Liver (tissue), 3 donors: ENCODE measurements at regions not wholly inside any gene's neighbourhood (a gene's known extent, or its start where the extent isn't known, plus 50 kb on each side); places are given as distances from the start of the nearest gene placed in this dataset.

Source experiments
- GABPA ChIP-seq, 2 donors: IDR thresholded peaks in 1 of 2; conservative IDR thresholded peaks in 1 of 2; 2 replicates each; pipeline ENCODE4 v1.6.1; 2016; ENCODE audit warnings: antibody characterized with exemption in 2 of 2, mild to moderate bottlenecking in 1 of 2, moderate library complexity in 1 of 2
- HNF4G ChIP-seq: IDR thresholded peaks from 2 replicates; pipeline ENCODE4 v1.6.1; 2016; ENCODE audit warnings: antibody characterized with exemption
- RAD21 ChIP-seq, 2 donors: IDR thresholded peaks; 2 replicates each; pipeline ENCODE4 v1.6.1; 2016; ENCODE audit warnings: antibody characterized with exemption in 2 of 2, mild to moderate bottlenecking in 2 of 2
- TAF1 ChIP-seq: conservative IDR thresholded peaks from 2 replicates; pipeline ENCODE4 v1.6.1; 2016; ENCODE audit warnings: antibody characterized with exemption, mild to moderate bottlenecking
- TF ChIP-seq, protein P1 (sequence below): fragments of 150-350 bp; IDR thresholded peaks from 2 replicates; pipeline ENCODE4 v1.5.1; 2017; ENCODE audit warnings: improper control_type of control experiment, low read depth, low read length; ENCODE audit not compliant: missing input control
- TF ChIP-seq, protein P2 (sequence below): IDR thresholded peaks from 2 replicates; pipeline ENCODE4 v1.6.1; 2016; ENCODE audit warnings: antibody characterized with exemption
- TF ChIP-seq, protein P3 (sequence below): IDR thresholded peaks from 2 replicates; pipeline ENCODE4 v1.6.1; 2016; ENCODE audit warnings: antibody characterized with exemption
- TF ChIP-seq, protein P4 (sequence below): IDR thresholded peaks from 2 replicates; pipeline ENCODE4 v1.6.1; 2016; ENCODE audit warnings: antibody characterized with exemption, mild to moderate bottlenecking
- donor health status: healthy.
- donor health status: healthy.

DNA sequence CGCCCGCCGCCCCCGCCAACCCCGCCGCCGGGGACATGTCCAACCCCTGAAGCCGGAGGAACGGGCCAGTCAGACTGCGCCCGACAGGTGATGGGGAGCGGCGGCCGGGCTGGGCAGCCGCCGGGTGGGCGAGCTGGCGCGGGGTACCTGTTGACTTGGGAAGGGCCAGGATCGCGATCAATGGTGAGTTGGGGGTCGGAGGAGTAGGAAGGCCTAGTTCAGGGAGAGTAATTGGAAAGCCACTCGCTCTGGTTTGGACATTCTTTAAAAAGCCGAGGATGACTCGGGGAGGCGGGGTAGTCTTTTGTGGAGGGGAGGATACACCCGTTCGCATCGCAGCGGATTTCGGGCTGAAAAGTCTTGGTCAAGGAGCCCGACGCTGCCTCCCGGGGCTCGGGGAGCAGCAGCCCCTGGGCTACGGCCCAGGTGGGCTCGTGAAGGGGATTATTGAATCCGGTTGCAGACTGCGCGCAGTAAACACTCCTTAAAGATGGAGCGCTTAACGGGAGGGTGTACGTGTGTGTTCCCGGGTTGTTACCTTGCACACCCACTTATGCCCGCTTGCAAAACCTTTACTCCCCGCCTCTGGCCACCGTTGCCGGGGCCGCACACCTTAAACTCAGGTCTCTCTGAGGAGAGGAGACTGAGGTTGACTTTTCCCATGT lies 123.8 kb downstream of the GOSR1 start:
- TF ChIP-seq TAF1 (no peak), HNF4G (no peak), GABPA (IDR thresholded peaks at IDR 0.05 in 1 of 2, conservative IDR thresholded peaks at IDR 0.05 in 1 of 2) (no peak), RAD21 (IDR thresholded peaks at IDR 0.05) (no peak)
- TF ChIP-seq, protein P1, sequence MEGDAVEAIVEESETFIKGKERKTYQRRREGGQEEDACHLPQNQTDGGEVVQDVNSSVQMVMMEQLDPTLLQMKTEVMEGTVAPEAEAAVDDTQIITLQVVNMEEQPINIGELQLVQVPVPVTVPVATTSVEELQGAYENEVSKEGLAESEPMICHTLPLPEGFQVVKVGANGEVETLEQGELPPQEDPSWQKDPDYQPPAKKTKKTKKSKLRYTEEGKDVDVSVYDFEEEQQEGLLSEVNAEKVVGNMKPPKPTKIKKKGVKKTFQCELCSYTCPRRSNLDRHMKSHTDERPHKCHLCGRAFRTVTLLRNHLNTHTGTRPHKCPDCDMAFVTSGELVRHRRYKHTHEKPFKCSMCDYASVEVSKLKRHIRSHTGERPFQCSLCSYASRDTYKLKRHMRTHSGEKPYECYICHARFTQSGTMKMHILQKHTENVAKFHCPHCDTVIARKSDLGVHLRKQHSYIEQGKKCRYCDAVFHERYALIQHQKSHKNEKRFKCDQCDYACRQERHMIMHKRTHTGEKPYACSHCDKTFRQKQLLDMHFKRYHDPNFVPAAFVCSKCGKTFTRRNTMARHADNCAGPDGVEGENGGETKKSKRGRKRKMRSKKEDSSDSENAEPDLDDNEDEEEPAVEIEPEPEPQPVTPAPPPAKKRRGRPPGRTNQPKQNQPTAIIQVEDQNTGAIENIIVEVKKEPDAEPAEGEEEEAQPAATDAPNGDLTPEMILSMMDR, result no peak
- TF ChIP-seq, protein P2, sequence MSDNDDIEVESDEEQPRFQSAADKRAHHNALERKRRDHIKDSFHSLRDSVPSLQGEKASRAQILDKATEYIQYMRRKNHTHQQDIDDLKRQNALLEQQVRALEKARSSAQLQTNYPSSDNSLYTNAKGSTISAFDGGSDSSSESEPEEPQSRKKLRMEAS, result no peak
- TF ChIP-seq, protein P3, sequence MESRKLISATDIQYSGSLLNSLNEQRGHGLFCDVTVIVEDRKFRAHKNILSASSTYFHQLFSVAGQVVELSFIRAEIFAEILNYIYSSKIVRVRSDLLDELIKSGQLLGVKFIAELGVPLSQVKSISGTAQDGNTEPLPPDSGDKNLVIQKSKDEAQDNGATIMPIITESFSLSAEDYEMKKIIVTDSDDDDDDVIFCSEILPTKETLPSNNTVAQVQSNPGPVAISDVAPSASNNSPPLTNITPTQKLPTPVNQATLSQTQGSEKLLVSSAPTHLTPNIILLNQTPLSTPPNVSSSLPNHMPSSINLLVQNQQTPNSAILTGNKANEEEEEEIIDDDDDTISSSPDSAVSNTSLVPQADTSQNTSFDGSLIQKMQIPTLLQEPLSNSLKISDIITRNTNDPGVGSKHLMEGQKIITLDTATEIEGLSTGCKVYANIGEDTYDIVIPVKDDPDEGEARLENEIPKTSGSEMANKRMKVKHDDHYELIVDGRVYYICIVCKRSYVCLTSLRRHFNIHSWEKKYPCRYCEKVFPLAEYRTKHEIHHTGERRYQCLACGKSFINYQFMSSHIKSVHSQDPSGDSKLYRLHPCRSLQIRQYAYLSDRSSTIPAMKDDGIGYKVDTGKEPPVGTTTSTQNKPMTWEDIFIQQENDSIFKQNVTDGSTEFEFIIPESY, result no peak
- TF ChIP-seq, protein P4, sequence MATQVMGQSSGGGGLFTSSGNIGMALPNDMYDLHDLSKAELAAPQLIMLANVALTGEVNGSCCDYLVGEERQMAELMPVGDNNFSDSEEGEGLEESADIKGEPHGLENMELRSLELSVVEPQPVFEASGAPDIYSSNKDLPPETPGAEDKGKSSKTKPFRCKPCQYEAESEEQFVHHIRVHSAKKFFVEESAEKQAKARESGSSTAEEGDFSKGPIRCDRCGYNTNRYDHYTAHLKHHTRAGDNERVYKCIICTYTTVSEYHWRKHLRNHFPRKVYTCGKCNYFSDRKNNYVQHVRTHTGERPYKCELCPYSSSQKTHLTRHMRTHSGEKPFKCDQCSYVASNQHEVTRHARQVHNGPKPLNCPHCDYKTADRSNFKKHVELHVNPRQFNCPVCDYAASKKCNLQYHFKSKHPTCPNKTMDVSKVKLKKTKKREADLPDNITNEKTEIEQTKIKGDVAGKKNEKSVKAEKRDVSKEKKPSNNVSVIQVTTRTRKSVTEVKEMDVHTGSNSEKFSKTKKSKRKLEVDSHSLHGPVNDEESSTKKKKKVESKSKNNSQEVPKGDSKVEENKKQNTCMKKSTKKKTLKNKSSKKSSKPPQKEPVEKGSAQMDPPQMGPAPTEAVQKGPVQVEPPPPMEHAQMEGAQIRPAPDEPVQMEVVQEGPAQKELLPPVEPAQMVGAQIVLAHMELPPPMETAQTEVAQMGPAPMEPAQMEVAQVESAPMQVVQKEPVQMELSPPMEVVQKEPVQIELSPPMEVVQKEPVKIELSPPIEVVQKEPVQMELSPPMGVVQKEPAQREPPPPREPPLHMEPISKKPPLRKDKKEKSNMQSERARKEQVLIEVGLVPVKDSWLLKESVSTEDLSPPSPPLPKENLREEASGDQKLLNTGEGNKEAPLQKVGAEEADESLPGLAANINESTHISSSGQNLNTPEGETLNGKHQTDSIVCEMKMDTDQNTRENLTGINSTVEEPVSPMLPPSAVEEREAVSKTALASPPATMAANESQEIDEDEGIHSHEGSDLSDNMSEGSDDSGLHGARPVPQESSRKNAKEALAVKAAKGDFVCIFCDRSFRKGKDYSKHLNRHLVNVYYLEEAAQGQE, result no peak
